ENCODE measurements at regions not wholly inside any gene's neighbourhood (a gene's known extent, or its start where the extent isn't known, plus 50 kb on each side); places are given as distances from the start of the nearest gene placed in this dataset.

- H3K27me3 Mint-ChIP-seq (ENCODE audit: low read depth, poor library complexity): no peaks in the 10 kb centered on the region
- H3K4me3 Mint-ChIP-seq: no peak overlapping the region
- no peak for TF ChIP-seq CTCF (IDR thresholded peaks at IDR 0.05)
- H3K27ac Mint-ChIP-seq: no peak overlapping the region
- H3K4me1 Mint-ChIP-seq: no peaks in the 10 kb centered on the region
- DNase-seq: no peak
- H3K36me3 Mint-ChIP-seq (ENCODE audit: low read depth): no peaks in the 10 kb centered on the region
- peaks cover 3% of the 10 kb centered on the region for H3K9me3 Mint-ChIP-seq
These were observed 339.7 kb upstream of the B3GALT2 start for GRCh38 chr1:193525917-193526710.

GRCh38 chr1:193525411-193525810 lies 339.0 kb upstream of the B3GALT2 start:
- H3K4me3 Mint-ChIP-seq: no peak overlapping the region
- no peak for TF ChIP-seq CTCF (IDR thresholded peaks at IDR 0.05)

GRCh38 chr1:193524616-193525015 lies 338.2 kb upstream of the B3GALT2 start:
- TF ChIP-seq CTCF (IDR thresholded peaks at IDR 0.05): no peak
- no peaks in the 10 kb centered on the region for H3K4me1 Mint-ChIP-seq
- H3K27me3 Mint-ChIP-seq (ENCODE audit: low read depth, poor library complexity): no peaks in the 10 kb centered on the region
- H3K4me3 Mint-ChIP-seq: no peak overlapping the region
- no peak for DNase-seq
- H3K36me3 Mint-ChIP-seq (ENCODE audit: low read depth): no peaks in the 10 kb centered on the region
- H3K27ac Mint-ChIP-seq: no peak overlapping the region
- H3K9me3 Mint-ChIP-seq: peaks cover 3% of the 10 kb centered on the region

More at GRCh38 chr1:193525411-193525810, 339.0 kb upstream of the B3GALT2 start:
- no peaks in the 10 kb centered on the region for H3K4me1 Mint-ChIP-seq
- H3K27ac Mint-ChIP-seq: no peak overlapping the region
- no peaks in the 10 kb centered on the region for H3K27me3 Mint-ChIP-seq (ENCODE audit: low read depth, poor library complexity)
- no peaks in the 10 kb centered on the region for H3K36me3 Mint-ChIP-seq (ENCODE audit: low read depth)
- DNase-seq: no peak
- peaks cover 3% of the 10 kb centered on the region for H3K9me3 Mint-ChIP-seq

GRCh38 chr1:193524021-193524420 lies 337.6 kb upstream of the B3GALT2 start:
- TF ChIP-seq CTCF (IDR thresholded peaks at IDR 0.05): no peak
- Mint-ChIP-seq H3K4me3 (no peak overlapping the region), H3K9me3 (peaks cover 3% of the 10 kb centered on the region), H3K4me1 (no peaks in the 10 kb centered on the region), H3K36me3 (ENCODE audit: low read depth) (no peaks in the 10 kb centered on the region), H3K27ac (no peak overlapping the region), H3K27me3 (ENCODE audit: low read depth, poor library complexity) (no peaks in the 10 kb centered on the region)
- DNase-seq: no peak

- Mint-ChIP-seq H3K4me3 (no peak overlapping the region), H3K9me3 (no peaks in the 10 kb centered on the region), H3K4me1 (no peaks in the 10 kb centered on the region), H3K27me3 (ENCODE audit: low read depth, poor library complexity) (no peaks in the 10 kb centered on the region), H3K27ac (no peak overlapping the region), H3K36me3 (ENCODE audit: low read depth) (no peaks in the 10 kb centered on the region)
- no peak for DNase-seq
- no peak for TF ChIP-seq CTCF (IDR thresholded peaks at IDR 0.05)
These were observed 334.1 kb upstream of the B3GALT2 start for GRCh38 chr1:193520472-193520871.

GRCh38 chr1:193519922-193520321 lies 333.5 kb upstream of the B3GALT2 start:
- H3K27ac Mint-ChIP-seq: no peak overlapping the region
- no peaks in the 10 kb centered on the region for H3K36me3 Mint-ChIP-seq (ENCODE audit: low read depth)
- H3K9me3 Mint-ChIP-seq: no peaks in the 10 kb centered on the region
- DNase-seq: no peak
- no peaks in the 10 kb centered on the region for H3K4me1 Mint-ChIP-seq
- TF ChIP-seq CTCF (IDR thresholded peaks at IDR 0.05): no peak
- no peaks in the 10 kb centered on the region for H3K27me3 Mint-ChIP-seq (ENCODE audit: low read depth, poor library complexity)
- no peak overlapping the region for H3K4me3 Mint-ChIP-seq
